ENCODE measurements at regions not wholly inside any gene's neighbourhood (a gene's known extent, or its start where the extent isn't known, plus 50 kb on each side); places are given as distances from the start of the nearest gene placed in this dataset.

- Histone ChIP-seq H3K4me1 (no peaks in the 10 kb centered on the region), H3K27ac (no peak overlapping the region), H3K9me3 (no peaks in the 10 kb centered on the region), H3K36me3 (no peaks in the 10 kb centered on the region), H3K27me3 (no peaks in the 10 kb centered on the region), H3K4me3 (no peak overlapping the region)
- WGBS, 2 donors = 55 to 62% methylated on average over 5 of the region's 5 CpGs
- TF ChIP-seq CTCF (IDR thresholded peaks at IDR 0.05) = no peak
- intact Hi-C loops (cut with DNase I) = no loop called here
- DNase-seq (no peak), ATAC-seq (no peak)
Measured at GRCh38 chrX:144715337-144715736, 532.0 kb upstream of the SPANXN1 start.

GRCh38 chrX:144716187-144716586, 531.1 kb upstream of the SPANXN1 start:
- WGBS, 2 donors = 57 to 75% methylated on average over 4 of the region's 4 CpGs
- intact Hi-C loops (cut with DNase I) = no loop called here
- TF ChIP-seq CTCF (IDR thresholded peaks at IDR 0.05) = no peak
- H3K9me3 ChIP-seq = no peaks in the 10 kb centered on the region
- H3K4me1 ChIP-seq = no peaks in the 10 kb centered on the region
- ATAC-seq = no peak
- no peaks in the 10 kb centered on the region for H3K27me3 ChIP-seq
- H3K4me3 ChIP-seq = no peak overlapping the region
- no peaks in the 10 kb centered on the region for H3K36me3 ChIP-seq
- no peak overlapping the region for H3K27ac ChIP-seq
- DNase-seq = no peak

GRCh38 chrX:144717682-144718081, 529.6 kb upstream of the SPANXN1 start:
- no peak for TF ChIP-seq CTCF (IDR thresholded peaks at IDR 0.05)
- no peaks in the 10 kb centered on the region for H3K27me3 ChIP-seq
- no peaks in the 10 kb centered on the region for H3K36me3 ChIP-seq
- H3K4me3 ChIP-seq = no peak overlapping the region
- no peaks in the 10 kb centered on the region for H3K4me1 ChIP-seq
- H3K9me3 ChIP-seq = no peaks in the 10 kb centered on the region
- DNase-seq (no peak), ATAC-seq (no peak)
- WGBS, 2 donors = 88 to 90% methylated on average over 1 of the region's 1 CpG
- intact Hi-C loops (cut with DNase I) = no loop called here
- H3K27ac ChIP-seq = no peak overlapping the region

- Histone ChIP-seq H3K4me1 (no peaks in the 10 kb centered on the region), H3K36me3 (no peaks in the 10 kb centered on the region), H3K27me3 (no peaks in the 10 kb centered on the region), H3K27ac (no peak overlapping the region), H3K4me3 (no peak overlapping the region), H3K9me3 (no peaks in the 10 kb centered on the region)
- no peak for ATAC-seq
- intact Hi-C loops (cut with DNase I) = no loop called here
- 56 to 62% methylated on average over 6 of the region's 6 CpGs for WGBS, 2 donors
- TF ChIP-seq CTCF (IDR thresholded peaks at IDR 0.05) = peak in 1 of 9 donors; percentile 10
- no peak for DNase-seq
Measured at GRCh38 chrX:144722307-144722706, 525.0 kb upstream of the SPANXN1 start.

GRCh38 chrX:144730471-144730870, 516.8 kb upstream of the SPANXN1 start:
- DNase-seq (no peak), ATAC-seq (no peak)
- Histone ChIP-seq H3K36me3 (no peaks in the 10 kb centered on the region), H3K27ac (no peak overlapping the region), H3K9me3 (no peaks in the 10 kb centered on the region), H3K27me3 (no peaks in the 10 kb centered on the region), H3K4me1 (no peaks in the 10 kb centered on the region), H3K4me3 (no peak overlapping the region)
- intact Hi-C loops (cut with DNase I) = no loop called here
- TF ChIP-seq CTCF (IDR thresholded peaks at IDR 0.05) = no peak
- 35 to 47% methylated on average over 2 of the region's 2 CpGs for WGBS, 2 donors

Measured in heart right ventricle (tissue), 16 donors.